ENCODE measurements at regions not wholly inside any gene's neighbourhood (a gene's known extent, or its start where the extent isn't known, plus 50 kb on each side); places are given as distances from the start of the nearest gene placed in this dataset.

GRCh38 chr6:33925210-33925609 lies 121.4 kb upstream of the MLN start:
- Histone ChIP-seq H3K27me3 (ENCODE audit: insufficient read depth, low read length) (no peaks in the 10 kb centered on the region), H2AFZ (ENCODE audit: low read depth, low read length, poor library complexity, severe bottlenecking) (no peak overlapping the region), H3K27ac (ENCODE audit: low read depth, low read length) (no peak overlapping the region), H3K79me2 (ENCODE audit: insufficient read depth, low read length) (no peaks in the 10 kb centered on the region), H3K36me3 (ENCODE audit: control insufficient read depth in 1 of 2, insufficient read depth in 2 of 2, low read length in 2 of 2) (no peaks in the 10 kb centered on the region), H4K20me1 (ENCODE audit: insufficient read depth) (no peaks in the 10 kb centered on the region), H3K4me2 (ENCODE audit: low read length) (no peak overlapping the region), H3K9me2 (ENCODE audit: insufficient read depth) (no peaks in the 10 kb centered on the region), H3K4me1 (ENCODE audit: control insufficient read depth in 1 of 2, insufficient read depth in 2 of 2, low read length in 2 of 2) (no peaks in the 10 kb centered on the region), H3K9me3 (ENCODE audit: control insufficient read depth in 1 of 2, insufficient read depth in 1 of 2, low read depth in 1 of 2, low read length in 2 of 2) (no peaks in the 10 kb centered on the region), H3K4me3 (replicated peaks in 1 of 2; ENCODE audit: low read depth in 1 of 2, low read length in 2 of 2) (no peak overlapping the region), H3K9ac (ENCODE audit: low read length) (no peak overlapping the region)
- DNase-seq (ENCODE audit: low read depth, low spot score): no peak
- RAD21 ChIA-PET (ENCODE audit: low non-redundant PET in 1 of 2, low total read pairs in 2 of 2, uncharacterized antibody in 2 of 2, unreplicated experiment in 2 of 2): no interaction called here
- TF ChIP-seq SIN3A (IDR thresholded peaks at IDR 0.05; ENCODE audit: low read depth): no peak
- TF ChIP-seq EZH2 (IDR thresholded peaks at IDR 0.05): no peak
- intact Hi-C loops (cut with micrococcal nuclease): no loop called here
- CTCF ChIA-PET: no interaction called here
- POLR2A ChIA-PET: no interaction called here
- no peak for ATAC-seq
- BruUV-seq (replicated peaks): no TSS peak

- H2AFZ ChIP-seq (ENCODE audit: low read depth, low read length, poor library complexity, severe bottlenecking): no peak overlapping the region
- DNase-seq (ENCODE audit: low read depth, low spot score) (no peak), ATAC-seq (no peak)
- no TSS peak for BruUV-seq (replicated peaks)
- H3K9me3 ChIP-seq (ENCODE audit: control insufficient read depth in 1 of 2, insufficient read depth in 1 of 2, low read depth in 1 of 2, low read length in 2 of 2): no peaks in the 10 kb centered on the region
- no peaks in the 10 kb centered on the region for H4K20me1 ChIP-seq (ENCODE audit: insufficient read depth)
- no peak overlapping the region for H3K9ac ChIP-seq (ENCODE audit: low read length)
- H3K27me3 ChIP-seq (ENCODE audit: insufficient read depth, low read length): no peaks in the 10 kb centered on the region
- no peaks in the 10 kb centered on the region for H3K79me2 ChIP-seq (ENCODE audit: insufficient read depth, low read length)
- H3K9me2 ChIP-seq (ENCODE audit: insufficient read depth): no peaks in the 10 kb centered on the region
- ChIA-PET POLR2A (no interaction called here), RAD21 (ENCODE audit: low non-redundant PET in 1 of 2, low total read pairs in 2 of 2, uncharacterized antibody in 2 of 2, unreplicated experiment in 2 of 2) (no interaction called here), CTCF (no interaction called here)
- no peak overlapping the region for H3K27ac ChIP-seq (ENCODE audit: low read depth, low read length)
- intact Hi-C loops (cut with micrococcal nuclease): no loop called here
- H3K4me3 ChIP-seq (replicated peaks in 1 of 2; ENCODE audit: low read depth in 1 of 2, low read length in 2 of 2): no peak overlapping the region
- no peaks in the 10 kb centered on the region for H3K36me3 ChIP-seq (ENCODE audit: control insufficient read depth in 1 of 2, insufficient read depth in 2 of 2, low read length in 2 of 2)
- no peak overlapping the region for H3K4me2 ChIP-seq (ENCODE audit: low read length)
- no peak for TF ChIP-seq SIN3A (IDR thresholded peaks at IDR 0.05; ENCODE audit: low read depth)
- TF ChIP-seq SP1 (IDR thresholded peaks at IDR 0.05; ENCODE audit: low read depth): no peak
- no peak for TF ChIP-seq RAD21 (IDR thresholded peaks at IDR 0.05; ENCODE audit: low read depth)
- TF ChIP-seq, protein P1, sequence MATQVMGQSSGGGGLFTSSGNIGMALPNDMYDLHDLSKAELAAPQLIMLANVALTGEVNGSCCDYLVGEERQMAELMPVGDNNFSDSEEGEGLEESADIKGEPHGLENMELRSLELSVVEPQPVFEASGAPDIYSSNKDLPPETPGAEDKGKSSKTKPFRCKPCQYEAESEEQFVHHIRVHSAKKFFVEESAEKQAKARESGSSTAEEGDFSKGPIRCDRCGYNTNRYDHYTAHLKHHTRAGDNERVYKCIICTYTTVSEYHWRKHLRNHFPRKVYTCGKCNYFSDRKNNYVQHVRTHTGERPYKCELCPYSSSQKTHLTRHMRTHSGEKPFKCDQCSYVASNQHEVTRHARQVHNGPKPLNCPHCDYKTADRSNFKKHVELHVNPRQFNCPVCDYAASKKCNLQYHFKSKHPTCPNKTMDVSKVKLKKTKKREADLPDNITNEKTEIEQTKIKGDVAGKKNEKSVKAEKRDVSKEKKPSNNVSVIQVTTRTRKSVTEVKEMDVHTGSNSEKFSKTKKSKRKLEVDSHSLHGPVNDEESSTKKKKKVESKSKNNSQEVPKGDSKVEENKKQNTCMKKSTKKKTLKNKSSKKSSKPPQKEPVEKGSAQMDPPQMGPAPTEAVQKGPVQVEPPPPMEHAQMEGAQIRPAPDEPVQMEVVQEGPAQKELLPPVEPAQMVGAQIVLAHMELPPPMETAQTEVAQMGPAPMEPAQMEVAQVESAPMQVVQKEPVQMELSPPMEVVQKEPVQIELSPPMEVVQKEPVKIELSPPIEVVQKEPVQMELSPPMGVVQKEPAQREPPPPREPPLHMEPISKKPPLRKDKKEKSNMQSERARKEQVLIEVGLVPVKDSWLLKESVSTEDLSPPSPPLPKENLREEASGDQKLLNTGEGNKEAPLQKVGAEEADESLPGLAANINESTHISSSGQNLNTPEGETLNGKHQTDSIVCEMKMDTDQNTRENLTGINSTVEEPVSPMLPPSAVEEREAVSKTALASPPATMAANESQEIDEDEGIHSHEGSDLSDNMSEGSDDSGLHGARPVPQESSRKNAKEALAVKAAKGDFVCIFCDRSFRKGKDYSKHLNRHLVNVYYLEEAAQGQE (IDR thresholded peaks at IDR 0.05; ENCODE audit: low read depth): no peak
- no peak for TF ChIP-seq TCF7L2 (IDR thresholded peaks at IDR 0.05; ENCODE audit: borderline replicate concordance, extremely low read depth, insufficient read depth, insufficient read length)
- TF ChIP-seq ZBTB33 (IDR thresholded peaks at IDR 0.05; ENCODE audit: extremely low read depth, insufficient replicate concordance, low read length): no peak
- no peak for TF ChIP-seq ZNF274 (IDR thresholded peaks at IDR 0.05; ENCODE audit: low read depth, low read length)
- TF ChIP-seq CTCF (IDR thresholded peaks at IDR 0.05 in 2 of 3, conservative IDR thresholded peaks at IDR 0.05 in 1 of 3; ENCODE audit: borderline replicate concordance in 1 of 3, insufficient read depth in 1 of 3, low read depth in 2 of 3, low read length in 2 of 3): no peak
- no peak for TF ChIP-seq ELF1 (IDR thresholded peaks at IDR 0.05; ENCODE audit: borderline replicate concordance, low read depth)
- TF ChIP-seq POLR2A (IDR thresholded peaks at IDR 0.05; ENCODE audit: borderline replicate concordance, extremely low read depth, insufficient read depth, insufficient read length): no peak
- no peak for TF ChIP-seq EGR1 (IDR thresholded peaks at IDR 0.05; ENCODE audit: low read depth)
- H3K4me1 ChIP-seq (ENCODE audit: control insufficient read depth in 1 of 2, insufficient read depth in 2 of 2, low read length in 2 of 2): no peaks in the 10 kb centered on the region
Observed at GRCh38 chr6:33924681-33925080, 120.9 kb upstream of the MLN start.

Data from HCT116 (cell line).